HG02571 (cell line): ENCODE measurements at regions not wholly inside any gene's neighbourhood (a gene's known extent, or its start where the extent isn't known, plus 50 kb on each side); places are given as distances from the start of the nearest gene placed in this dataset.
A peak's percentile ranks its signal among the peaks of the same experiment; 100 is the strongest.
"Not testable (repeated sequence)": the region's sequence is repeated elsewhere in the genome, so short reads cannot be mapped to it uniquely, and the experiment has no call there.

Experiments
- ATAC-seq: cut with Tn5 transposase; IDR thresholded peaks from one replicate; pipeline ENCODE4 v1.9.1; 2021; ENCODE audit warnings: mild to moderate bottlenecking, moderate library complexity; ENCODE audit not compliant: unreplicated experiment

DNA sequence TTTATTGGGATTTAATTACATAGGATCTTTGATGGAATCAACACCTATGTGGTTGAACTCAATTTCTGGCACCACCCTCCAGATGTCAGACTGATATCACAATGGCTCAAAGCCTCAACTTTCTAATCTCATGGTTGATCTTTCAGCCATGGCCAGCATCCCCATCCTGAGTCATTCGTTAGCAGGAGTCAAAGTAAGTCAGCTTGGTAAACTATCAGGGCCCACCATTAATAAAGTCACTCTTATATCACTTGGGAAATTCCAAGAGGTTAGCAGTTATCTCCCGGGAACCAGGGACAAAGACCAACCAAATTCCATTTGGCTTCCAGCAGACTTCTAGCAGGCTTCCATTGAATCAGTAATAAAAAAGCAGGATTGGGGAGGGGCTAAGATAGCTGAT, 50.7 kb upstream of the TNFSF4 start:
- no peak for ATAC-seq

GRCh38 chr1:173258479-173259264, 51.5 kb upstream of the TNFSF4 start:
- ATAC-seq: no peak

GRCh38 chr1:173260329-173260728, 53.2 kb upstream of the TNFSF4 start:
- ATAC-seq: not testable (repeated sequence)

DNA sequence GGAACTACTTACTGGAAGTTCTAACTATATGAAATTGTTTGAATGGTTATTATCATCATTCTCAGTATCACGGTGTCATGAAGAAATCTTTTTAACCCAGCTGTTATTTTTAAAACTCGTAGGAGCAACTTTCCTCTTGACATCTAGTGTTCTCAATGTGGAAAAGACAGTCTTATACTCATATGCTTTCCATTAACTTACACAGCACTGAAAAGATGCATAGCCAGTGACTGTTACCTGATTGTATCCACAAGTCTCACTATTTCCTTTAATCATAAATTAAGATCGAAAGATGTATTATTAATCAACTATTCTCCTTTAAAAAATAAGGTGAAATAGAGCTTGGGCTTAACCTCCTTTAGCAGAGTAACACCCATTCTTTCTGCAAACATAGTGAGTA, 59.7 kb upstream of the TNFSF4 start:
- no peak for ATAC-seq

DNA sequence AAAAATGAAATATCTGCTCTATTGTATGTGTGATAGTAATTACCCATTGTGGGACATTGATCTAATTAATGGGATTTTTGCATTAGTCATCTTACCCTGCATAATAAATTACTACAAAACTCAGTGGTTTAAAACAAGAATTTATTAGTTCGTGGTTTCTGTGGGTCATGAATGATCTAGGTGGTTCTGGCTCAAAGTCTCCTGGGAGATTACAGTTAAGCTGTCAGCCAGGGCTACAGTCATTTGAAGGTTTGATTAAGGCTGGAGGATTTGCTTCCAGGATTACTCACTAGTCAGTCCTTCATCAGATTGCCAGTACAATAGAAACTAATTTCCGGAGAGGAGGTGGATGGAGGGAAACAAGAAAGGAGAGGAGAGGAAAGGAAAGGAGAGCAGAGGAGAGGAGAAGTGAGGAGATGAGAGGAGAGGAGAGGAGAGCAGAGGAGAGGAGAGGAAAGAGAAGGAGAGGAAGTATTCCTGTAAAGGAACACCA, 60.4 kb upstream of the TNFSF4 start:
- no peak for ATAC-seq

DNA sequence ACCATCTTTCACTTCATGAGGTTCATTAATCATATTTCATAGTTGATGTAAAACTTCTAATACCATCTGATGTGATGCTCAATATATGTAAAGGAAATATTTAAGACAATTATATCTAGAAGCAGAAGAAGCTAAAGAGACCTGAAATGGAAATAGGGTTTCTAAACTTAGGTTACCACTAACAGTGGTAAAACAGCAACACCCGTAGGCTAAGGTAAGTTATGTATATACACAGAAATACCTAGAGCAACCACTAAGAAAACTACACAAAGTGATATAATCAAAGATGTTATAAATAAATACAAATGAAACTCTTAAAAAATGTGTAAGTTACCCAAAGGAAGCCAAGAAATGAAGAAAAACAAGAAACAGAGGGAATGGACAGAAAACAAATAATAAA, 61.1 kb upstream of the TNFSF4 start:
- no peak for ATAC-seq

GRCh38 chr1:173268786-173269277, 61.7 kb upstream of the TNFSF4 start:
- no peak for ATAC-seq

DNA sequence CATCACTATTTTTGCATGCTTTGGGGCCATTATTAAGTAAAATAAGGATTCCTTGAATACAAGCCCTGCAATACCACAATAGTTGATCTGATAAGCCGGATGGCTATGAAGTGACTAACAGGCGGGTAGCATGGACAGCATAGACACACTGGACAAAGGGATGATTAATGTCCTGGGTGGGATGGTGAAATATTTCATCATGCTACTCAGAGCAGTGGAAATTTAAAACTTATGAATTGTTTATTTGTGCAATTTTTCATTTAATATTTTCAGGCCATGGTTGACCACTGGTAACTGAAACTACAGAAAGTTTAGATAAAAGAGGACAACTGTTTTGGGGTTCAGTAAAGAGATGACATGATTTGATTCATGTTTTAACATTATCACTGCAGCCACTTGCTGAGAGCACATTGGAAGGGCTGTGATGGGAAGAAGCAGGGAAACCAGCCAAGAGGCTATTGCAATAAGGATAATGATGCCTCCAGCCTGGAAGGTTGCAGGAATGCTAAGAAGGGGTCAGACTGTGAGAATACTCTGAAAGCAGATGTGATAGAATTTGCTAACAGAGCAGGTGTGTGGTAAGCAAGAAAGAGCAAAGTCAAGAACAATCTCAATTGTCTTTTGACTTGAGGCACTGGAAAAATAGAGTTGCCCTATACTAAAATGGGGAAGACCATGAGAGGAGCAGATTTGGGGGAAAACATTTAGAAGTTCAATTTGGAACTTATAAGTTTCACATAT, 62.5 kb upstream of the TNFSF4 start:
- ATAC-seq: no peak

DNA sequence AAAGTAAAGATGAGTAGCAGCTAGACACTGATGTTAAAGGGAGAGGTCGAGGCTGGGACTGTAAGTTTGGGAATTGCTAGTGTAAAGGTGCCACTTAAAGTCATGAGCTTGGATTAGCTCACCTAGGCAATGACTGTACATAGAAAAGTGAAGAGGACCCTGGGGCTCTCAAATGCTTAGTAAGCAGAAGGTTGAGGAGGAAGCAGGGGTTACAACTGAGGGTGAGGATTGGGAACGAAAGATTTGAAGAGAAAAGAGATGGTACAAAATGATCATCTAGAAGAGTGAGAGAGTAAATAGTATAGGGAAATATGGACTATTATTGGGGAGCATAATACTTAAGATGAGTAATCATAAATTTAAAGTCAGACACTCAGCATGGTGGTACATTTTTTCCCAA, 63.1 kb upstream of the TNFSF4 start:
- no peak for ATAC-seq

DNA sequence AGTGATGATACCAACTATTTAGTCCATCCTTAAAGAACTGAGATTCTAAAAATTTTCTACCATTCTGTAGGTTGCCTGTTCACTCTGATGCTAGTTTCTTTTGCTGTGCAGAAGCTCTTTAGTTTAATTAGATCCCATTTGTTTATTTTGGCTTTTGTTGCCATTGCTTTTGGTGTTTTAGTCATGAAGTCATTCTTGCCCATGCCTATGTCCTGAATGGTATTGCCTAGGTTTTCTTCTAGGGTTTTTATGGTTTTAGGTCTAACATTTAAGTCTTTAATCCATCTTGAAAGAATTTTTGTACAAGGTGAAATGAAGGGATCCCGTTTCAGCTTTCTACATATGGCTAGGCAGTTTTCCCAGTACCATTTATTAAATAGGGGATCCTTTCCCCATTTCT, 63.9 kb upstream of the TNFSF4 start:
- not testable (repeated sequence) for ATAC-seq

DNA sequence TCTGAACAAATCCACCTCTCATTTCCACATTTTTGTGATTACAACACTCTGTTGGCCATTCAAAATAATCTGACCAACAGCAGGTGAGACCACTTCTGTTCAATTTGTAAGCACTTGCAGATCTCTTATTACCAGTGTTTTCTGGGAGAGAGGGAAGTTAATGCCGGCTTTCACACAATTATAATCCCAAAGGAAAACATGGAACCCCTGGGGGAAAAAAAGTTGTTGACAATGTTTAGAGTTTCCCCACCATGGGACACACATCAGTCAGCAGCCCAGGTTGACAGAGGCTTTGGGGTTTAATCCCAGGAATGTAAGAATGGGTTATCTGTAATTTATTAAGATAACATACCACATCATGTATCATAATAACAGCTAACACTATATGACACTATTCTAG, 68.4 kb upstream of the TNFSF4 start:
- no peak for ATAC-seq

- peak; percentile 94 for ATAC-seq
These were observed 70.0 kb upstream of the TNFSF4 start for GRCh38 chr1:173276922-173277800.

GRCh38 chr1:173280899-173281660, 73.9 kb upstream of the TNFSF4 start:
- no peak for ATAC-seq

DNA sequence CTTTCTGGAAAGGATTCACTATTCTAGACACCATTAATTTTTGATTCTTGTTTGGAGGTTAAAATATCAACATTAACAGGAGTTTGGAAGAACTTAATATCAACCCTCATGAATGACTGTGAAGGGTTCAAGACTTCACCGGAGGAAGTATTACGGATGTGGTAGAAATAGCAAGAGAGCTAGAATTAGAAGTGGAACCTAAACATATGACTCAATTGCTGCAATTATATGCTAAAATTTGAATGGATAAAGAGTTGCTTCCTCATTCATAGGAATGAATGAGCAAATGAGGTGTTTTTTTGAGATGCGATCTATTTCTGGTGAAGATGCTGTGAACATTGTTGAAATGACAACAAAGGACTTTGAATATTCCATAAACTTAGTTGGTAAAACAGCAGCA, 77.9 kb upstream of the TNFSF4 start:
- no peak for ATAC-seq

DNA sequence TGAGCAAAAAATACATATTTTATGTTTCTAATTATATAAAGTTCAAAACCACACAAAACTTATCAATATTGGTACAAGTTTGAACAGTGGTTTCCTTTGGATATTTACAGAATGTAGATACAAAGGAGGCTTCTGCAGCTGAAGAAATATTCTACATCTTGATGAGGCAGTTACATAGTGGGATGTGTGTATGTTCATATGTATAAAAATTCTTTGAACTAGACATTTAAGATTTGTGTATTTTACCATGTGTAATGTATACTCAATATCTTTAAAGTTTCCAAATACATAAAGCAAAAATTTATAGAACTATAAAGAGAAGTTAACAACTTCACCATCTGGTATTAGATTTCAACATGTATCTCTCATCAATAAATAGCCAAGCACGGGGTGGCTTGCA, 80.7 kb upstream of the TNFSF4 start:
- no peak for ATAC-seq

- ATAC-seq: no peak
These were observed 86.6 kb upstream of the TNFSF4 start for GRCh38 chr1:173293756-173294155.

DNA sequence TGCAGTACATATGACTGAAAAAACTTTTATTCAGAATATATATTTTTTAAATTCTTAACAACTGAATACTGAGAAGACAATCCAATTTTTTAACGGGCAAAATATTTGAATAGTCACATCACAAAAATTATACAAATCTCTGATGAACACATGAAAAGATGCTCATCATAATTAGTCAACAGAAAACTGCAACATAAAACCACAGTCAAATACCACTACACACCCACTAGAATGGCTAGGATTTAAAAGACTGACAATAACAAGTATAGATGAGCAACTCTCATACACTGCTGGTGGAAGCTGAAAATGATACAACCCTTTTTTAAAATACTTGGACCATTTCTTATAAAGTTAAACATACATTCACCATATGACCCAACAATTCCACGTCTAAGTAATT, 87.7 kb upstream of the TNFSF4 start:
- ATAC-seq: no peak

DNA sequence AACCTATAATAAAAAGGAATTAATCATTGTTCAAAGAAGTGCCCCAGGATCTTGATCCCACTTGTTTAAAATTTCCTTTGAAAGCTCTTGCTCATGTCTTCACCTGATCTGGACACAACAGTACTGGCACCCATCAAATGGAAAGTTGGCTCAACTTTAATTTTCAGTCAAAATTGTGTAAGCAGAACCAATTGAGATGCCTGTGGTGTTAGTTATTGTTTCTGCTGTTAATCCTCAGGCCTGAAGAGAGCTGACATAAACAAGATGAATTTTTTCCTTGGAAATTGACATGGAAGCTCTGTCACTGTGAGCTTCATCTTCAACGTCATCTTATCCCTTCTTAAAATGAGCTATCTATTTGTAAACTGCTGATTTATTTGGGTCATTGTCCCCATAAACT, 88.3 kb upstream of the TNFSF4 start:
- ATAC-seq: no peak

DNA sequence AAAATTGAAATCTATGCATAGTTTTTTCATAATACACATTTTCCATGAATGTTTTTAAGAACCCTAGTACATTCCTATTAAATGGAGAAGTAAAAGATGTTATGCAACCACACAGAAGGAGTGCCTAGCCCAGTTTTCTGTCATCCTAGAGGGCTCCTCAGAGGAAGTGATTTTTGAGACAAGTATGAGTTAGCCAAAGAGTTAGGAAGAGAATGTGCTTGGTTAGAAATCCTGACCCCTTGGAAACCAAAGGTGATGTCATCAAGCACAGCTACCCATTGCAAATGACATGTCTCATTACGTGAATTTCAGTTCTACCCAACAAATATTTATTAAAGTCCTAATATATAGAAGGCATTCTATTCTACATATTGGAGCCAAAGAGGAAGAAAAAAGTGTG, 88.9 kb upstream of the TNFSF4 start:
- ATAC-seq: no peak

GRCh38 chr1:173297798-173298391, 90.8 kb upstream of the TNFSF4 start:
- peak; percentile 85 for ATAC-seq
